KMS-11 (cell line): ENCODE measurements at regions not wholly inside any gene's neighbourhood (a gene's known extent, or its start where the extent isn't known, plus 50 kb on each side); places are given as distances from the start of the nearest gene placed in this dataset.

Experiments used
- H2AFZ ChIP-seq: fragments of 200-600 bp; sonication (generic); 2 replicates; pipeline ENCODE4 v1.6.1; 2016; ENCODE audit warnings: antibody characterized with exemption, mixed run types, low read depth
- H3K27ac ChIP-seq: fragments of 200-600 bp; sonication (generic); 2 replicates; pipeline ENCODE4 v1.6.1; 2016; ENCODE audit warnings: mild to moderate bottlenecking, mixed run types
- H3K27me3 ChIP-seq: fragments of 200-600 bp; sonication (generic); 2 replicates; pipeline ENCODE4 v1.6.1; 2017; ENCODE audit warnings: mild to moderate bottlenecking, low read depth, mixed run types, moderate library complexity; ENCODE audit not compliant: insufficient read depth
- H3K36me3 ChIP-seq: fragments of 200-600 bp; sonication (generic); 2 replicates; pipeline ENCODE4 v1.6.1; 2017; ENCODE audit warnings: mild to moderate bottlenecking, mixed run types; ENCODE audit not compliant: insufficient read depth
- H3K4me1 ChIP-seq: fragments of 200-600 bp; sonication (generic); 2 replicates; pipeline ENCODE4 v1.6.1; 2016; ENCODE audit warnings: mild to moderate bottlenecking, low read depth, mixed run types; ENCODE audit not compliant: poor library complexity, severe bottlenecking
- H3K4me2 ChIP-seq: fragments of 200-600 bp; sonication (generic); 2 replicates; pipeline ENCODE4 v1.7.0; 2016; ENCODE audit warnings: mild to moderate bottlenecking, mixed run types
- H3K4me3 ChIP-seq: fragments of 200-600 bp; sonication (generic); IDR thresholded peaks from 2 replicates; pipeline ENCODE4 v1.6.1; 2017; ENCODE audit warnings: low read depth, low read length, mixed read lengths; ENCODE audit not compliant: insufficient read depth
- H3K79me2 ChIP-seq: fragments of 200-600 bp; sonication (generic); 2 replicates; pipeline ENCODE4 v1.6.1; 2016; ENCODE audit warnings: low read depth, mixed run types; ENCODE audit not compliant: insufficient read depth
- H3K9ac ChIP-seq: fragments of 200-600 bp; sonication (generic); 2 replicates; pipeline ENCODE4 v1.6.1; 2016; ENCODE audit warnings: mild to moderate bottlenecking, mixed run types
- H4K20me1 ChIP-seq: fragments of 200-600 bp; sonication (generic); 2 replicates; pipeline ENCODE4 v1.6.1; 2016; ENCODE audit warnings: mild to moderate bottlenecking, mixed run types; ENCODE audit not compliant: insufficient read depth
- CTCF ChIP-seq: fragments of 200-600 bp; sonication (generic); conservative IDR thresholded peaks from 2 replicates; pipeline ENCODE4 v1.6.1; 2017; ENCODE audit warnings: low read depth, mild to moderate bottlenecking, antibody characterized with exemption, low read length, moderate library complexity, mixed read lengths

GRCh38 chr14:27181333-27181732 is 583.5 kb upstream of the NOVA1 start:
- H2AFZ ChIP-seq = no peak overlapping the region
- no peak overlapping the region for H3K4me2 ChIP-seq
- no peaks in the 10 kb centered on the region for H3K36me3 ChIP-seq
- H3K27me3 ChIP-seq = no peaks in the 10 kb centered on the region
- no peaks in the 10 kb centered on the region for H3K79me2 ChIP-seq
- H3K4me3 ChIP-seq = no peak overlapping the region
- no peak overlapping the region for H3K9ac ChIP-seq
- no peaks in the 10 kb centered on the region for H4K20me1 ChIP-seq
- H3K4me1 ChIP-seq = no peaks in the 10 kb centered on the region
- TF ChIP-seq CTCF = no peak
- no peak overlapping the region for H3K27ac ChIP-seq

GRCh38 chr14:27184427-27184826 is 586.6 kb upstream of the NOVA1 start:
- Histone ChIP-seq H3K27ac (no peak overlapping the region), H3K4me2 (no peak overlapping the region), H3K79me2 (no peaks in the 10 kb centered on the region), H4K20me1 (no peaks in the 10 kb centered on the region), H3K27me3 (no peaks in the 10 kb centered on the region), H3K9ac (no peak overlapping the region), H3K4me3 (no peak overlapping the region), H3K4me1 (no peaks in the 10 kb centered on the region), H3K36me3 (no peaks in the 10 kb centered on the region), H2AFZ (no peak overlapping the region)
- TF ChIP-seq CTCF = no peak

GRCh38 chr14:27186048-27186447 is 588.2 kb upstream of the NOVA1 start:
- Histone ChIP-seq H3K27ac (no peak overlapping the region), H3K4me3 (no peak overlapping the region), H3K4me2 (no peak overlapping the region), H3K4me1 (no peaks in the 10 kb centered on the region), H4K20me1 (no peaks in the 10 kb centered on the region), H2AFZ (no peak overlapping the region), H3K79me2 (no peaks in the 10 kb centered on the region), H3K27me3 (no peaks in the 10 kb centered on the region), H3K9ac (no peak overlapping the region), H3K36me3 (no peaks in the 10 kb centered on the region)
- no peak for TF ChIP-seq CTCF

- no peaks in the 10 kb centered on the region for H4K20me1 ChIP-seq
- H3K4me1 ChIP-seq = no peaks in the 10 kb centered on the region
- H2AFZ ChIP-seq = no peak overlapping the region
- no peak overlapping the region for H3K9ac ChIP-seq
- H3K27me3 ChIP-seq = no peaks in the 10 kb centered on the region
- no peak for TF ChIP-seq CTCF
- no peaks in the 10 kb centered on the region for H3K79me2 ChIP-seq
- no peak overlapping the region for H3K4me2 ChIP-seq
- H3K4me3 ChIP-seq = no peak overlapping the region
- no peak overlapping the region for H3K27ac ChIP-seq
- no peaks in the 10 kb centered on the region for H3K36me3 ChIP-seq
Measured at GRCh38 chr14:27187136-27187535, 589.3 kb upstream of the NOVA1 start.

GRCh38 chr14:27190296-27190695 is 592.5 kb upstream of the NOVA1 start:
- no peaks in the 10 kb centered on the region for H3K79me2 ChIP-seq
- no peaks in the 10 kb centered on the region for H3K27me3 ChIP-seq
- H3K27ac ChIP-seq = no peak overlapping the region
- no peak for TF ChIP-seq CTCF
- H3K4me2 ChIP-seq = no peak overlapping the region
- no peaks in the 10 kb centered on the region for H4K20me1 ChIP-seq
- no peak overlapping the region for H2AFZ ChIP-seq
- no peak overlapping the region for H3K4me3 ChIP-seq
- no peak overlapping the region for H3K9ac ChIP-seq
- no peaks in the 10 kb centered on the region for H3K4me1 ChIP-seq
- H3K36me3 ChIP-seq = no peaks in the 10 kb centered on the region
